GM23338 (cell line): ENCODE measurements at regions not wholly inside any gene's neighbourhood (a gene's known extent, or its start where the extent isn't known, plus 50 kb on each side); places are given as distances from the start of the nearest gene placed in this dataset.

Experiments
- ATAC-seq: fragments of 200-7000 bp; cut with Tn5 transposase; 3 replicates; pipeline ENCODE4 v1.9.1; 2020
- DNase-seq: peaks from one replicate; pipeline ENCODE4 v3.0.0-alpha.2; 2015; ENCODE audit warnings: low spot score
- H2AFZ ChIP-seq: fragments of 200-600 bp; sonication (generic); 2 replicates; pipeline ENCODE4 v1.8.0; 2016; ENCODE audit warnings: antibody characterized with exemption, mild to moderate bottlenecking, moderate library complexity
- H3F3A ChIP-seq: fragments of 200-600 bp; sonication (generic); replicated peaks from 2 replicates; pipeline ENCODE4 v1.8.0; 2017; ENCODE audit warnings: antibody characterized with exemption, mixed run types, low read depth
- H3K27ac ChIP-seq: fragments of 200-600 bp; sonication (generic); 2 replicates; pipeline ENCODE4 v1.6.1; 2016; ENCODE audit warnings: low read depth
- H3K27me3 ChIP-seq: fragments of 200-600 bp; sonication (generic); 2 replicates; pipeline ENCODE4 v1.8.0; 2016; ENCODE audit warnings: mild to moderate bottlenecking, mixed run types, moderate library complexity; ENCODE audit not compliant: insufficient read depth
- H3K36me3 ChIP-seq: fragments of 200-600 bp; sonication (generic); 2 replicates; pipeline ENCODE4 v1.8.0; 2016; ENCODE audit warnings: mild to moderate bottlenecking; ENCODE audit not compliant: insufficient read depth
- H3K4me1 ChIP-seq: fragments of 200-600 bp; sonication (generic); 2 replicates; pipeline ENCODE4 v1.8.0; 2016; ENCODE audit warnings: mild to moderate bottlenecking, moderate library complexity; ENCODE audit not compliant: insufficient read depth
- H3K4me2 ChIP-seq: fragments of 200-600 bp; sonication (generic); 2 replicates; pipeline ENCODE4 v1.7.1; 2017; ENCODE audit warnings: mixed run types
- H3K4me3 ChIP-seq: fragments of 200-600 bp; sonication (generic); 2 replicates; pipeline ENCODE4 v1.6.1; 2016; ENCODE audit warnings: mixed run types
- H3K79me2 ChIP-seq: fragments of 200-600 bp; sonication (generic); replicated peaks from 2 replicates; pipeline ENCODE4 v1.8.0; 2017; ENCODE audit warnings: mild to moderate bottlenecking; ENCODE audit not compliant: insufficient read depth
- H3K9me2 ChIP-seq: fragments of 200-600 bp; sonication (generic); 2 replicates; pipeline ENCODE4 v1.8.0; 2017; ENCODE audit not compliant: insufficient read depth
- H4K20me1 ChIP-seq: fragments of 200-600 bp; sonication (generic); replicated peaks from 2 replicates; pipeline ENCODE4 v1.8.0; 2017; ENCODE audit warnings: mild to moderate bottlenecking; ENCODE audit not compliant: insufficient read depth
- H3K27ac Mint-ChIP-seq: 2 replicates; pipeline ENCODE4 v1.8.0; 2020; ENCODE audit warnings: inconsistent platforms, mild to moderate bottlenecking, moderate library complexity, mixed read lengths
- H3K27me3 Mint-ChIP-seq: 3 replicates; pipeline ENCODE4 v1.8.0; 2022; ENCODE audit warnings: low read depth, mild to moderate bottlenecking, moderate library complexity, mixed read lengths, inconsistent platforms; ENCODE audit not compliant: insufficient read depth, poor library complexity
- H3K36me3 Mint-ChIP-seq: 3 replicates; pipeline ENCODE4 v1.8.0; 2021; ENCODE audit warnings: low read depth, mild to moderate bottlenecking, inconsistent platforms, moderate library complexity, mixed read lengths
- H3K4me1 Mint-ChIP-seq: 3 replicates; pipeline ENCODE4 v1.8.0; 2020; ENCODE audit warnings: mild to moderate bottlenecking, inconsistent platforms, mixed read lengths
- H3K4me3 Mint-ChIP-seq: 3 replicates; pipeline ENCODE4 v1.8.0; 2021; ENCODE audit warnings: moderate library complexity, mild to moderate bottlenecking, inconsistent platforms, mixed read lengths
- H3K9me3 Mint-ChIP-seq: 3 replicates; pipeline ENCODE4 v1.8.0; 2020; ENCODE audit warnings: moderate library complexity, mild to moderate bottlenecking, inconsistent platforms, mixed read lengths
- EZH2phosphoT487 ChIP-seq: fragments of 200-600 bp; sonication (generic); IDR thresholded peaks from one replicate; pipeline ENCODE4 v1.8.1; 2018; ENCODE audit warnings: antibody characterized with exemption; ENCODE audit not compliant: unreplicated experiment
- NANOG ChIP-seq: IDR thresholded peaks from 2 replicates; pipeline ENCODE4 v1.6.1; 2016; ENCODE audit warnings: antibody characterized with exemption, borderline replicate concordance
- STAT1 ChIP-seq: IDR thresholded peaks from one replicate; pipeline ENCODE4 v1.6.1; 2016; ENCODE audit warnings: antibody characterized with exemption; ENCODE audit not compliant: unreplicated experiment
- ZNF114 ChIP-seq: fragments of 250-450 bp; sonication (Bioruptor Pico); IDR thresholded peaks from 2 replicates; pipeline ENCODE4 v1.5.0; 2020; ENCODE audit warnings: mild to moderate bottlenecking, moderate library complexity
- ZNF331 ChIP-seq: fragments of 250-450 bp; sonication (Bioruptor Pico); IDR thresholded peaks from 2 replicates; pipeline ENCODE4 v1.5.0; 2020; ENCODE audit warnings: low read depth, mild to moderate bottlenecking, moderate library complexity
- TF ChIP-seq, protein P1 (sequence below): IDR thresholded peaks from 2 replicates; pipeline ENCODE4 v1.6.1; 2016; ENCODE audit warnings: antibody characterized with exemption
- TF ChIP-seq, protein P2 (sequence below): fragments of 250-450 bp; sonication (Bioruptor Pico); IDR thresholded peaks from 2 replicates; pipeline ENCODE4 v1.5.0; 2020; ENCODE audit warnings: mild to moderate bottlenecking, moderate library complexity
- TF ChIP-seq, protein P3 (sequence below), 2 experiments: fragments of 200-600 bp in 1 of 2; sonication (generic) in 1 of 2; conservative IDR thresholded peaks; 2 replicates each; pipeline versions ENCODE4 v1.5.1 to v1.6.1; 2016 to 2017; ENCODE audit warnings: antibody characterized with exemption in 2 of 2, low read depth in 2 of 2, mild to moderate bottlenecking in 2 of 2, moderate library complexity in 1 of 2
- TF ChIP-seq, protein P4 (sequence below): IDR thresholded peaks from one replicate; pipeline ENCODE4 v1.6.1; 2018; ENCODE audit warnings: antibody characterized with exemption; ENCODE audit not compliant: unreplicated experiment

DNA sequence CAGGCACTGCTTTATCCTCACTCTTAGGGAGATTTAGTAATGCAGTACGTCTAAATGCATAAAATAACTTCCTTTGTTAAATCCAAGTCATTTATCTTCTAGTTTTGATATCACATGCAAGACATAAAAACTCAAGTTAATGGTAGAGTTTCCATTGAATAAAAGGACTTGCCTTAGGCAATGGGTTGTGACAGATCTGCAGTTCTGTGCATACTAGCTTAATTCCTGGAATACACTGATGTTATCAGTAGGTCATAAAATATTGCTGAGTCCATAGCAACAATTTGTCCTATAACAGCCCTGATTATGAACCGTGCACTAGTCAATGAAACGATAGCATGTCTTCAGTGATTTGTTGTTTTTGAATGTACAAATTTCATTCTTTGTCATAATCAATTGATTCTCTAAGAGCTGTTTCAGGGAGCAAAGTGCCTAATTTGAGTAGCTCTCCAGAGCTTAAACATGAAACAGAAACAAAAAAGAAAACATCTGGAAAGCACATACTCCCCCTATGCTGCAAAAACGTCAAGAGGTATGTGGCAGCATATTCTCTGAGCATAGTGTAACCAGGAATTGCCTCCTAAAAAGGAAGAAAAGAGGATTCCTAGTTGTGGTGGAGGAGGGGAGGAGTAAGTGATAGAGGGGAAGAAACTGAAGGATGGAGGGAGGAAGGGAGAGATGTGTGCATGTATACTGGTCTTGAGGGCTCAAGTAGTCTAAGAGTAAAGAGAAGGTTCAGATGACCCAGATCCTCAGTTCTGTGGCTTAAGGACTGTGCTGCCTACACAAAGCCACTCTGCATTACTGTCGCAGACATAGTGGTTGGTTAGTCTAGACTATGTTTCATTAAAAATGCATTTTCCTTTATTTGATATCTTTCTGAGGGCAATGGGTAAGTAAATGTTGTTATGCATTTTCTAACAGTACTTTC, 589.2 kb downstream of the PRR16 start (continued):
- TF ChIP-seq, protein P1, sequence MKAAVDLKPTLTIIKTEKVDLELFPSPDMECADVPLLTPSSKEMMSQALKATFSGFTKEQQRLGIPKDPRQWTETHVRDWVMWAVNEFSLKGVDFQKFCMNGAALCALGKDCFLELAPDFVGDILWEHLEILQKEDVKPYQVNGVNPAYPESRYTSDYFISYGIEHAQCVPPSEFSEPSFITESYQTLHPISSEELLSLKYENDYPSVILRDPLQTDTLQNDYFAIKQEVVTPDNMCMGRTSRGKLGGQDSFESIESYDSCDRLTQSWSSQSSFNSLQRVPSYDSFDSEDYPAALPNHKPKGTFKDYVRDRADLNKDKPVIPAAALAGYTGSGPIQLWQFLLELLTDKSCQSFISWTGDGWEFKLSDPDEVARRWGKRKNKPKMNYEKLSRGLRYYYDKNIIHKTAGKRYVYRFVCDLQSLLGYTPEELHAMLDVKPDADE: no peak
- no peak for TF ChIP-seq ZNF114 (CRISPR knock-in tag)
- TF ChIP-seq EZH2phosphoT487: no peak
- TF ChIP-seq ZNF331 (CRISPR knock-in tag): no peak
- no peak for TF ChIP-seq NANOG
- no peak for TF ChIP-seq STAT1
- TF ChIP-seq, protein P2, sequence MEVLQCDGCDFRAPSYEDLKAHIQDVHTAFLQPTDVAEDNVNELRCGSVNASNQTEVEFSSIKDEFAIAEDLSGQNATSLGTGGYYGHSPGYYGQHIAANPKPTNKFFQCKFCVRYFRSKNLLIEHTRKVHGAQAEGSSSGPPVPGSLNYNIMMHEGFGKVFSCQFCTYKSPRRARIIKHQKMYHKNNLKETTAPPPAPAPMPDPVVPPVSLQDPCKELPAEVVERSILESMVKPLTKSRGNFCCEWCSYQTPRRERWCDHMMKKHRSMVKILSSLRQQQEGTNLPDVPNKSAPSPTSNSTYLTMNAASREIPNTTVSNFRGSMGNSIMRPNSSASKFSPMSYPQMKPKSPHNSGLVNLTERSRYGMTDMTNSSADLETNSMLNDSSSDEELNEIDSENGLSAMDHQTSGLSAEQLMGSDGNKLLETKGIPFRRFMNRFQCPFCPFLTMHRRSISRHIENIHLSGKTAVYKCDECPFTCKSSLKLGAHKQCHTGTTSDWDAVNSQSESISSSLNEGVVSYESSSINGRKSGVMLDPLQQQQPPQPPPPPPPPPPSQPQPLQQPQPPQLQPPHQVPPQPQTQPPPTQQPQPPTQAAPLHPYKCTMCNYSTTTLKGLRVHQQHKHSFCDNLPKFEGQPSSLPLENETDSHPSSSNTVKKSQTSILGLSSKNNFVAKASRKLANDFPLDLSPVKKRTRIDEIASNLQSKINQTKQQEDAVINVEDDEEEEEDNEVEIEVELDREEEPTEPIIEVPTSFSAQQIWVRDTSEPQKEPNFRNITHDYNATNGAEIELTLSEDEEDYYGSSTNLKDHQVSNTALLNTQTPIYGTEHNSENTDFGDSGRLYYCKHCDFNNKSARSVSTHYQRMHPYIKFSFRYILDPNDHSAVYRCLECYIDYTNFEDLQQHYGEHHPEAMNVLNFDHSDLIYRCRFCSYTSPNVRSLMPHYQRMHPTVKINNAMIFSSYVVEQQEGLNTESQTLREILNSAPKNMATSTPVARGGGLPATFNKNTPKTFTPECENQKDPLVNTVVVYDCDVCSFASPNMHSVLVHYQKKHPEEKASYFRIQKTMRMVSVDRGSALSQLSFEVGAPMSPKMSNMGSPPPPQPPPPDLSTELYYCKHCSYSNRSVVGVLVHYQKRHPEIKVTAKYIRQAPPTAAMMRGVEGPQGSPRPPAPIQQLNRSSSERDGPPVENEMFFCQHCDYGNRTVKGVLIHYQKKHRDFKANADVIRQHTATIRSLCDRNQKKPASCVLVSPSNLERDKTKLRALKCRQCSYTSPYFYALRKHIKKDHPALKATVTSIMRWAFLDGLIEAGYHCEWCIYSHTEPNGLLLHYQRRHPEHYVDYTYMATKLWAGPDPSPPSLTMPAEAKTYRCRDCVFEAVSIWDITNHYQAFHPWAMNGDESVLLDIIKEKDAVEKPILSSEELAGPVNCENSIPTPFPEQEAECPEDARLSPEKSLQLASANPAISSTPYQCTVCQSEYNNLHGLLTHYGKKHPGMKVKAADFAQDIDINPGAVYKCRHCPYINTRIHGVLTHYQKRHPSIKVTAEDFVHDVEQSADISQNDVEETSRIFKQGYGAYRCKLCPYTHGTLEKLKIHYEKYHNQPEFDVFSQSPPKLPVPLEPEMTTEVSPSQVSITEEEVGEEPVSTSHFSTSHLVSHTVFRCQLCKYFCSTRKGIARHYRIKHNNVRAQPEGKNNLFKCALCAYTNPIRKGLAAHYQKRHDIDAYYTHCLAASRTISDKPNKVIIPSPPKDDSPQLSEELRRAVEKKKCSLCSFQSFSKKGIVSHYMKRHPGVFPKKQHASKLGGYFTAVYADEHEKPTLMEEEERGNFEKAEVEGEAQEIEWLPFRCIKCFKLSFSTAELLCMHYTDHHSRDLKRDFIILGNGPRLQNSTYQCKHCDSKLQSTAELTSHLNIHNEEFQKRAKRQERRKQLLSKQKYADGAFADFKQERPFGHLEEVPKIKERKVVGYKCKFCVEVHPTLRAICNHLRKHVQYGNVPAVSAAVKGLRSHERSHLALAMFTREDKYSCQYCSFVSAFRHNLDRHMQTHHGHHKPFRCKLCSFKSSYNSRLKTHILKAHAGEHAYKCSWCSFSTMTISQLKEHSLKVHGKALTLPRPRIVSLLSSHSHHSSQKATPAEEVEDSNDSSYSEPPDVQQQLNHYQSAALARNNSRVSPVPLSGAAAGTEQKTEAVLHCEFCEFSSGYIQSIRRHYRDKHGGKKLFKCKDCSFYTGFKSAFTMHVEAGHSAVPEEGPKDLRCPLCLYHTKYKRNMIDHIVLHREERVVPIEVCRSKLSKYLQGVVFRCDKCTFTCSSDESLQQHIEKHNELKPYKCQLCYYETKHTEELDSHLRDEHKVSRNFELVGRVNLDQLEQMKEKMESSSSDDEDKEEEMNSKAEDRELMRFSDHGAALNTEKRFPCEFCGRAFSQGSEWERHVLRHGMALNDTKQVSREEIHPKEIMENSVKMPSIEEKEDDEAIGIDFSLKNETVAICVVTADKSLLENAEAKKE: no peak

DNA sequence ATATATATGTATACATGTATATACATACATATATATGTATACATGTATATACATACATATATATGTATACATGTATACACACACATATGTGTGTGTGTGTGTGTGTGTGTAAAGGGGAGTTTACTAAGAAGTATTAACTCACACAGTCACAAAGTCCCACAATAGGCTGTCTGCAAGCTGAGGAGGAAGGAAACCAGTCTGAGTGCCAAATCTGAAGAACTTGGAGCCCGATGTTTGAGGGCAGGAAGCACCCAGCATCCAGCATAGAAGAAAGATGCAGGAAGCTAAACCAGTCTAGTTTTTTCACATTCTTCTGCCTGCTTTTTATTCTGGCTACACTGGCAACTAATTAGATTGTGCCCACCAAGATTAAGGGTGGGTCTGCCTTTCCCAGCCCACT, 591.5 kb downstream of the PRR16 start:
- Mint-ChIP-seq H3K4me3 (no peak overlapping the region), H3K9me3 (no peaks in the 10 kb centered on the region), H3K36me3 (no peaks in the 10 kb centered on the region), H3K4me1 (no peaks in the 10 kb centered on the region), H3K27me3 (no peaks in the 10 kb centered on the region), H3K27ac (no peak overlapping the region)
- Histone ChIP-seq H3F3A (no peaks in the 10 kb centered on the region), H3K27ac (no peak overlapping the region), H3K4me2 (no peak overlapping the region), H3K4me3 (no peak overlapping the region), H3K36me3 (no peaks in the 10 kb centered on the region), H3K27me3 (no peaks in the 10 kb centered on the region), H2AFZ (no peak overlapping the region), H3K4me1 (no peaks in the 10 kb centered on the region), H3K9me2 (peaks cover 15% of the 10 kb centered on the region; the same call in 1 of the 2 replicates), H3K79me2 (no peaks in the 10 kb centered on the region), H4K20me1 (no peaks in the 10 kb centered on the region)
- TF ChIP-seq, protein P1: no peak
- TF ChIP-seq, protein P3, sequence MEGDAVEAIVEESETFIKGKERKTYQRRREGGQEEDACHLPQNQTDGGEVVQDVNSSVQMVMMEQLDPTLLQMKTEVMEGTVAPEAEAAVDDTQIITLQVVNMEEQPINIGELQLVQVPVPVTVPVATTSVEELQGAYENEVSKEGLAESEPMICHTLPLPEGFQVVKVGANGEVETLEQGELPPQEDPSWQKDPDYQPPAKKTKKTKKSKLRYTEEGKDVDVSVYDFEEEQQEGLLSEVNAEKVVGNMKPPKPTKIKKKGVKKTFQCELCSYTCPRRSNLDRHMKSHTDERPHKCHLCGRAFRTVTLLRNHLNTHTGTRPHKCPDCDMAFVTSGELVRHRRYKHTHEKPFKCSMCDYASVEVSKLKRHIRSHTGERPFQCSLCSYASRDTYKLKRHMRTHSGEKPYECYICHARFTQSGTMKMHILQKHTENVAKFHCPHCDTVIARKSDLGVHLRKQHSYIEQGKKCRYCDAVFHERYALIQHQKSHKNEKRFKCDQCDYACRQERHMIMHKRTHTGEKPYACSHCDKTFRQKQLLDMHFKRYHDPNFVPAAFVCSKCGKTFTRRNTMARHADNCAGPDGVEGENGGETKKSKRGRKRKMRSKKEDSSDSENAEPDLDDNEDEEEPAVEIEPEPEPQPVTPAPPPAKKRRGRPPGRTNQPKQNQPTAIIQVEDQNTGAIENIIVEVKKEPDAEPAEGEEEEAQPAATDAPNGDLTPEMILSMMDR (conservative IDR thresholded peaks at IDR 0.05; ENCODE audit: low read depth in 2 of 2): no peak
- TF ChIP-seq, protein P4, sequence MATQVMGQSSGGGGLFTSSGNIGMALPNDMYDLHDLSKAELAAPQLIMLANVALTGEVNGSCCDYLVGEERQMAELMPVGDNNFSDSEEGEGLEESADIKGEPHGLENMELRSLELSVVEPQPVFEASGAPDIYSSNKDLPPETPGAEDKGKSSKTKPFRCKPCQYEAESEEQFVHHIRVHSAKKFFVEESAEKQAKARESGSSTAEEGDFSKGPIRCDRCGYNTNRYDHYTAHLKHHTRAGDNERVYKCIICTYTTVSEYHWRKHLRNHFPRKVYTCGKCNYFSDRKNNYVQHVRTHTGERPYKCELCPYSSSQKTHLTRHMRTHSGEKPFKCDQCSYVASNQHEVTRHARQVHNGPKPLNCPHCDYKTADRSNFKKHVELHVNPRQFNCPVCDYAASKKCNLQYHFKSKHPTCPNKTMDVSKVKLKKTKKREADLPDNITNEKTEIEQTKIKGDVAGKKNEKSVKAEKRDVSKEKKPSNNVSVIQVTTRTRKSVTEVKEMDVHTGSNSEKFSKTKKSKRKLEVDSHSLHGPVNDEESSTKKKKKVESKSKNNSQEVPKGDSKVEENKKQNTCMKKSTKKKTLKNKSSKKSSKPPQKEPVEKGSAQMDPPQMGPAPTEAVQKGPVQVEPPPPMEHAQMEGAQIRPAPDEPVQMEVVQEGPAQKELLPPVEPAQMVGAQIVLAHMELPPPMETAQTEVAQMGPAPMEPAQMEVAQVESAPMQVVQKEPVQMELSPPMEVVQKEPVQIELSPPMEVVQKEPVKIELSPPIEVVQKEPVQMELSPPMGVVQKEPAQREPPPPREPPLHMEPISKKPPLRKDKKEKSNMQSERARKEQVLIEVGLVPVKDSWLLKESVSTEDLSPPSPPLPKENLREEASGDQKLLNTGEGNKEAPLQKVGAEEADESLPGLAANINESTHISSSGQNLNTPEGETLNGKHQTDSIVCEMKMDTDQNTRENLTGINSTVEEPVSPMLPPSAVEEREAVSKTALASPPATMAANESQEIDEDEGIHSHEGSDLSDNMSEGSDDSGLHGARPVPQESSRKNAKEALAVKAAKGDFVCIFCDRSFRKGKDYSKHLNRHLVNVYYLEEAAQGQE: no peak
- DNase-seq (no peak), ATAC-seq (no peak)
